ENCODE measurements at regions not wholly inside any gene's neighbourhood (a gene's known extent, or its start where the extent isn't known, plus 50 kb on each side); places are given as distances from the start of the nearest gene placed in this dataset.

GRCh38 chr3:10744098-10744465, 71.9 kb upstream of the SLC6A11 start:
- Histone ChIP-seq H3K27me3 (ENCODE audit: low read length) (no peaks in the 10 kb centered on the region), H3K9ac (ENCODE audit: low read length) (no peak overlapping the region), H3K4me3 (ENCODE audit: insufficient read depth, low read length, poor library complexity, severe bottlenecking) (no peak overlapping the region), H4K20me1 (ENCODE audit: low read depth, low read length) (no peaks in the 10 kb centered on the region), H3K79me2 (ENCODE audit: insufficient read depth, low read length) (no peaks in the 10 kb centered on the region), H3K27ac (ENCODE audit: low read depth, low read length) (no peak overlapping the region), H3K36me3 (ENCODE audit: low read length) (no peaks in the 10 kb centered on the region), H3K9me3 (ENCODE audit: insufficient read depth, low read length) (no peaks in the 10 kb centered on the region), H3K9me2 (replicated peaks; ENCODE audit: insufficient read depth, low read length) (no peaks in the 10 kb centered on the region), H3F3A (ENCODE audit: insufficient read depth) (no peaks in the 10 kb centered on the region), H2AFZ (ENCODE audit: low read depth, low read length, severe bottlenecking) (no peak overlapping the region), H3K4me2 (ENCODE audit: low read depth, low read length, poor library complexity, severe bottlenecking) (no peak overlapping the region)
- no peak for TF ChIP-seq EZH2phosphoT487 (conservative IDR thresholded peaks at IDR 0.05; ENCODE audit: low read length)
- no peak for TF ChIP-seq CTCF (IDR thresholded peaks at IDR 0.05; ENCODE audit: insufficient read depth, low read length, poor library complexity, severe bottlenecking)

- Histone ChIP-seq H3F3A (ENCODE audit: insufficient read depth) (no peaks in the 10 kb centered on the region), H3K79me2 (ENCODE audit: insufficient read depth, low read length) (no peaks in the 10 kb centered on the region), H3K4me2 (ENCODE audit: low read depth, low read length, poor library complexity, severe bottlenecking) (no peak overlapping the region), H3K4me3 (ENCODE audit: insufficient read depth, low read length, poor library complexity, severe bottlenecking) (no peak overlapping the region), H4K20me1 (ENCODE audit: low read depth, low read length) (no peaks in the 10 kb centered on the region), H3K9me2 (replicated peaks; ENCODE audit: insufficient read depth, low read length) (no peaks in the 10 kb centered on the region), H3K9ac (ENCODE audit: low read length) (no peak overlapping the region), H3K36me3 (ENCODE audit: low read length) (no peaks in the 10 kb centered on the region), H3K27me3 (ENCODE audit: low read length) (no peaks in the 10 kb centered on the region), H2AFZ (ENCODE audit: low read depth, low read length, severe bottlenecking) (no peak overlapping the region), H3K9me3 (ENCODE audit: insufficient read depth, low read length) (no peaks in the 10 kb centered on the region), H3K27ac (ENCODE audit: low read depth, low read length) (no peak overlapping the region)
- TF ChIP-seq CTCF (IDR thresholded peaks at IDR 0.05; ENCODE audit: insufficient read depth, low read length, poor library complexity, severe bottlenecking) (no peak), EZH2phosphoT487 (conservative IDR thresholded peaks at IDR 0.05; ENCODE audit: low read length) (no peak)
Observed at GRCh38 chr3:10745392-10745791, 70.6 kb upstream of the SLC6A11 start.

- H3K4me2 ChIP-seq (ENCODE audit: low read depth, low read length, poor library complexity, severe bottlenecking) = no peak overlapping the region
- H3K36me3 ChIP-seq (ENCODE audit: low read length) = no peaks in the 10 kb centered on the region
Observed at GRCh38 chr3:10746001-10746400, 70.0 kb upstream of the SLC6A11 start.

More at GRCh38 chr3:10746001-10746400, 70.0 kb upstream of the SLC6A11 start:
- H3K9ac ChIP-seq (ENCODE audit: low read length) = no peak overlapping the region
- TF ChIP-seq EZH2phosphoT487 (conservative IDR thresholded peaks at IDR 0.05; ENCODE audit: low read length) (no peak), CTCF (IDR thresholded peaks at IDR 0.05; ENCODE audit: insufficient read depth, low read length, poor library complexity, severe bottlenecking) (no peak)
- no peaks in the 10 kb centered on the region for H4K20me1 ChIP-seq (ENCODE audit: low read depth, low read length)
- H2AFZ ChIP-seq (ENCODE audit: low read depth, low read length, severe bottlenecking) = no peak overlapping the region
- H3K9me2 ChIP-seq (replicated peaks; ENCODE audit: insufficient read depth, low read length) = no peaks in the 10 kb centered on the region
- H3K27me3 ChIP-seq (ENCODE audit: low read length) = no peaks in the 10 kb centered on the region
- no peaks in the 10 kb centered on the region for H3F3A ChIP-seq (ENCODE audit: insufficient read depth)
- H3K27ac ChIP-seq (ENCODE audit: low read depth, low read length) = no peak overlapping the region
- H3K4me3 ChIP-seq (ENCODE audit: insufficient read depth, low read length, poor library complexity, severe bottlenecking) = no peak overlapping the region
- H3K79me2 ChIP-seq (ENCODE audit: insufficient read depth, low read length) = no peaks in the 10 kb centered on the region
- no peaks in the 10 kb centered on the region for H3K9me3 ChIP-seq (ENCODE audit: insufficient read depth, low read length)

Data from SU-DHL-6 (cell line).